ENCODE measurements at regions not wholly inside any gene's neighbourhood (a gene's known extent, or its start where the extent isn't known, plus 50 kb on each side); places are given as distances from the start of the nearest gene placed in this dataset.

DNA sequence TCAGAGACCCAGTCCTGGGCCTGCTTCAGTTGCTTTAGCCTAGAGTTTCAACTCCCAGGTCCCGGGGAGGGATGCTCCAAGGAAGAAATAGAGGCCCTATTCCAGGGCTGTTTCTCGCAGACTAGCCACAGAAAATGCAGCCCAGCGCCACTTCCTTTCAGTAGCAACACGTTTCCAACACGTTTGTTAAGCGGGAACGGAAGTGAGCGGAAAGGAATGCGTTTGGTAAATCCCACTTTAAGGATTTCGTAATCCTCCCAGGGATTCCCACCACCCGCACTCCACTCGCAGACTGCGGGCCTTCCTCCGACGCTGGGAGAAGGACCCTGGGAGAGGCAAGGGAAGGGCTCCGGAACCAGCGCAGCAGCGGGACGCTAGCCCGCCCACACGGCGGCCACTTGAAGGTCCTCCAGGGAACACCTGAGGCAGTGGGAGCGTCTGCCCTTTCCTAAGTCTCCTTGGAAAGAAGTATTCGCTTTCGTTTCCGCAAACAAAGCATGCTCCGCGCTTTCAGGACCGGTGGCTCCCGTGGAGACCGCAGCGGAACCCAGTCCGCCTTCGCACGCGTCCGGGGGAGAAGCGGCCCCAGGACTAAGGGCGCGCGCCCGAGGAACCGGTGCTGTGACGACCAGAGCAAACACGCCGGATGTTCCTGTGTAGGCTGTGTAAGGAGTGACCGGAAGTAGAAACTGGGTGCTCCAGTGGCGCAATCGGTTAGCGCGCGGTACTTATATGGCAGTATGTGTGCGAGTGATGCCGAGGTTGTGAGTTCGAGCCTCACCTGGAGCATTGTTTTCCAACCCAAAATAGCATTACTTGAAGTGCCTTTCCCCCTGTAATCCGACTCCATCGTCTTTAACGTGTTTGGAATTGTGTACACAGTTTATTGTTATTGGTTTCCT is 227.6 kb upstream of the PRSS16 start:
- POLR2A ChIA-PET, result interaction anchor here (2.1 kb wide), 1 partner anchor 19 kb away, joined by 10 read pairs; no protein-coding TSS in a partner anchor
- ATAC-seq, result peak; percentile 98
- Histone ChIP-seq H3K4me3 (peak overlapping the region; percentile 60), H3K27me3 (replicated peaks in 1 of 2; ENCODE audit: control insufficient read depth in 2 of 2, insufficient read depth in 2 of 2, low read length in 1 of 2) (no peaks in the 10 kb centered on the region), H3K36me3 (ENCODE audit: control insufficient read depth in 2 of 2, insufficient read depth in 2 of 2, low read length in 1 of 2) (no peaks in the 10 kb centered on the region), H4K20me1 (ENCODE audit: control insufficient read depth, insufficient read depth) (no peaks in the 10 kb centered on the region), H3K9ac (ENCODE audit: control insufficient read depth, insufficient read depth, low read length) (peak overlapping the region; percentile 69), H2AFZ (ENCODE audit: control insufficient read depth, low read depth, low read length) (peak overlapping the region; percentile 72), H3K9me3 (replicated peaks; ENCODE audit: control insufficient read depth, insufficient read depth, low read length) (peaks cover 5% of the 10 kb centered on the region), H3K27ac (ENCODE audit: control insufficient read depth, insufficient read depth) (peak overlapping the region; percentile 80), H3K4me2 (ENCODE audit: control insufficient read depth, insufficient read depth) (peak overlapping the region; percentile 64), H3K4me1 (ENCODE audit: control insufficient read depth, insufficient read depth, low read length) (no peaks in the 10 kb centered on the region; the same call in 1 of the 2 replicates), H3K79me2 (ENCODE audit: control insufficient read depth, insufficient read depth, low read length) (no peaks in the 10 kb centered on the region)
- SMC1A ChIA-PET (ENCODE audit: uncharacterized antibody, unreplicated experiment), result interaction anchor here (1.0 to 1.5 kb wide), 2 partner anchors 14 to 15 kb away, joined by 4 to 6 read pairs; no protein-coding TSS in a partner anchor
- FAIRE-seq, result peak; percentile 80
- CTCF ChIA-PET, result interaction anchor here (1.0 kb wide), 1 partner anchor 59 kb away, joined by 3 read pairs; no protein-coding TSS in a partner anchor
- WGBS (ENCODE audit: insufficient coverage, insufficient replicate concordance, low lambda C conversion rate, missing lambda C conversion rate), result 11% methylated on average over 58 of the region's 58 CpGs
- peak; percentile 62 for DNase-seq (ENCODE audit: low read depth, low spot score)
- in situ Hi-C loops (cut with MboI), result no loop called here
- TSS peak; percentile 90 for BruUV-seq (replicated peaks)
- RAD21 ChIA-PET (ENCODE audit: unreplicated experiment), result no interaction called here
- intact Hi-C loops (cut with micrococcal nuclease; ENCODE audit: unreplicated experiment), result no loop called here
- TF ChIP-seq ATF7 (IDR thresholded peaks at IDR 0.05; ENCODE audit: low read depth) (0 out of 2 replicates have a peak, but pooled peaks have one; percentile 22), BHLHE40 (IDR thresholded peaks at IDR 0.05; ENCODE audit: borderline replicate concordance in 1 of 2, low read depth in 2 of 2, low read length in 1 of 2) (peak; percentile 30 to 70; a peak in 2 of 4 replicates), SRF (IDR thresholded peaks at IDR 0.05; ENCODE audit: low read depth in 2 of 2, low read length in 2 of 2) (peak; percentile 73 to 92), ZNF24 (IDR thresholded peaks at IDR 0.05) (peak; percentile 71; the same call in 1 of the 2 replicates), HDAC2 (IDR thresholded peaks at IDR 0.05) (no peak), BCL11A (IDR thresholded peaks at IDR 0.05; ENCODE audit: low read depth, low read length) (0 out of 2 replicates have a peak, but pooled peaks have one; percentile 2), POLR2AphosphoS5 (IDR thresholded peaks at IDR 0.05; ENCODE audit: low read length) (peak; percentile 73), MEF2B (IDR thresholded peaks at IDR 0.05; ENCODE audit: partially characterized antibody, poor library complexity, severe bottlenecking) (no peak), FOXM1 (IDR thresholded peaks at IDR 0.05; ENCODE audit: low read depth, low read length) (peak; percentile 22; the same call in 1 of the 2 replicates), ASH2L (IDR thresholded peaks at IDR 0.05; ENCODE audit: borderline replicate concordance, low read depth) (peak; percentile 34; the same call in 1 of the 2 replicates), JUND (IDR thresholded peaks at IDR 0.05; ENCODE audit: low read depth, low read length) (no peak), SUPT20H (IDR thresholded peaks at IDR 0.05; ENCODE audit: borderline replicate concordance, control insufficient read depth, low read depth, low read length) (no peak), PML (IDR thresholded peaks at IDR 0.05; ENCODE audit: low read length) (peak; percentile 92), IKZF2 (IDR thresholded peaks at IDR 0.05) (peak; percentile 79 to 81), MEF2A (IDR thresholded peaks at IDR 0.05; ENCODE audit: insufficient read depth, low read depth, low read length) (0 out of 2 replicates have a peak, but pooled peaks have one; percentile 21), ELK1 (IDR thresholded peaks at IDR 0.05; ENCODE audit: low read depth, low read length) (peak; percentile 57; the same call in 1 of the 2 replicates), ETV6 (conservative IDR thresholded peaks at IDR 0.05 in 1 of 2, IDR thresholded peaks at IDR 0.05 in 1 of 2; ENCODE audit: borderline replicate concordance in 1 of 2, low read depth in 1 of 2) (peak in 1 of 2 experiments; percentile 59; a peak in 1 of 4 replicates), NFXL1 (IDR thresholded peaks at IDR 0.05; ENCODE audit: borderline replicate concordance) (no peak), ZNF217 (IDR thresholded peaks at IDR 0.05) (peak; percentile 51; the same call in 1 of the 2 replicates)
- TF ChIP-seq, protein P1, sequence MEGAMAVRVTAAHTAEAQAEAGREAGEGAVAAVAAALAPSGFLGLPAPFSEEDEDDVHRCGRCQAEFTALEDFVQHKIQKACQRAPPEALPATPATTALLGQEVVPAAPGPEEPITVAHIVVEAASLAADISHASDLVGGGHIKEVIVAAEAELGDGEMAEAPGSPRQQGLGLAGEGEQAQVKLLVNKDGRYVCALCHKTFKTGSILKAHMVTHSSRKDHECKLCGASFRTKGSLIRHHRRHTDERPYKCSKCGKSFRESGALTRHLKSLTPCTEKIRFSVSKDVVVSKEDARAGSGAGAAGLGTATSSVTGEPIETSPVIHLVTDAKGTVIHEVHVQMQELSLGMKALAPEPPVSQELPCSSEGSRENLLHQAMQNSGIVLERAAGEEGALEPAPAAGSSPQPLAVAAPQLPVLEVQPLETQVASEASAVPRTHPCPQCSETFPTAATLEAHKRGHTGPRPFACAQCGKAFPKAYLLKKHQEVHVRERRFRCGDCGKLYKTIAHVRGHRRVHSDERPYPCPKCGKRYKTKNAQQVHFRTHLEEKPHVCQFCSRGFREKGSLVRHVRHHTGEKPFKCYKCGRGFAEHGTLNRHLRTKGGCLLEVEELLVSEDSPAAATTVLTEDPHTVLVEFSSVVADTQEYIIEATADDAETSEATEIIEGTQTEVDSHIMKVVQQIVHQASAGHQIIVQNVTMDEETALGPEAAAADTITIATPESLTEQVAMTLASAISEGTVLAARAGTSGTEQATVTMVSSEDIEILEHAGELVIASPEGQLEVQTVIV (IDR thresholded peaks at IDR 0.05; ENCODE audit: borderline replicate concordance, partially characterized antibody), result no peak
